ENCODE measurements at regions not wholly inside any gene's neighbourhood (a gene's known extent, or its start where the extent isn't known, plus 50 kb on each side); places are given as distances from the start of the nearest gene placed in this dataset.

GRCh38 chr4:89576246-89576645 lies 260.7 kb downstream of the SNCA start (continued):
- no peak for TF ChIP-seq CREB3L1 (IDR thresholded peaks at IDR 0.05; ENCODE audit: borderline replicate concordance, low read depth)

- no peaks in the 10 kb centered on the region for H3K4me1 ChIP-seq (replicated peaks in 1 of 2; ENCODE audit: control insufficient read depth in 2 of 2, insufficient read depth in 2 of 2, low read length in 2 of 2)
- H4K20me1 ChIP-seq (replicated peaks; ENCODE audit: control insufficient read depth, insufficient read depth, low read length), result no peaks in the 10 kb centered on the region
- H3K79me2 ChIP-seq (ENCODE audit: control insufficient read depth, insufficient read depth, low read length), result no peaks in the 10 kb centered on the region
- intact Hi-C loops (cut with micrococcal nuclease) (no loop called here), in situ Hi-C loops (cut with MboI) (no loop called here)
- ChIA-PET POLR2A (no interaction called here), CTCF (ENCODE audit: low intra/inter-chr PET ratio) (no interaction called here)
- TF ChIP-seq ZNF639 (CRISPR knock-in tag; conservative IDR thresholded peaks at IDR 0.05 in 1 of 2, IDR thresholded peaks at IDR 0.05 in 1 of 2) (no peak), NRF1 (conservative IDR thresholded peaks at IDR 0.05 in 1 of 2, IDR thresholded peaks at IDR 0.05 in 1 of 2) (no peak), ESRRB (CRISPR knock-in tag; IDR thresholded peaks at IDR 0.05; ENCODE audit: borderline replicate concordance) (no peak)
- no peak overlapping the region for H3K27ac ChIP-seq (ENCODE audit: extremely low read depth, low read depth, low read length)
- no peak for DNase-seq (ENCODE audit: extremely low read depth in 1 of 4, low spot score in 3 of 4)
- no TSS peak for BruUV-seq (replicated peaks)
- no peak for FAIRE-seq
- H3K9ac ChIP-seq (ENCODE audit: insufficient read depth in 1 of 2, low read depth in 2 of 2, low read length in 2 of 2), result no peak overlapping the region
- H3K9me1 ChIP-seq (ENCODE audit: control insufficient read depth, insufficient read depth, low read length), result no peaks in the 10 kb centered on the region
- H3K9me3 ChIP-seq (replicated peaks; ENCODE audit: control insufficient read depth, insufficient read depth, low read depth, low read length), result no peaks in the 10 kb centered on the region; the same call in 1 of the 2 replicates
- H3K36me3 ChIP-seq (ENCODE audit: control insufficient read depth, insufficient read depth, low read length), result no peaks in the 10 kb centered on the region
- no peak for ATAC-seq
- no peaks in the 10 kb centered on the region for H3K27me3 ChIP-seq (ENCODE audit: control insufficient read depth in 2 of 2, insufficient read depth in 2 of 2, low read length in 2 of 2)
- no peak overlapping the region for H2AFZ ChIP-seq (ENCODE audit: low read depth, low read length)
- H3K4me3 ChIP-seq, result no peak overlapping the region
- 0% methylated on average over 1 of the region's 1 CpG for WGBS (ENCODE audit: insufficient coverage, low coverage, missing lambda C conversion rate)
- no peak overlapping the region for H3K4me2 ChIP-seq (ENCODE audit: insufficient read depth, low read length)
Observed at GRCh38 chr4:89575840-89576239, 261.1 kb downstream of the SNCA start.
